ENCODE measurements at regions not wholly inside any gene's neighbourhood (a gene's known extent, or its start where the extent isn't known, plus 50 kb on each side); places are given as distances from the start of the nearest gene placed in this dataset.

DNA sequence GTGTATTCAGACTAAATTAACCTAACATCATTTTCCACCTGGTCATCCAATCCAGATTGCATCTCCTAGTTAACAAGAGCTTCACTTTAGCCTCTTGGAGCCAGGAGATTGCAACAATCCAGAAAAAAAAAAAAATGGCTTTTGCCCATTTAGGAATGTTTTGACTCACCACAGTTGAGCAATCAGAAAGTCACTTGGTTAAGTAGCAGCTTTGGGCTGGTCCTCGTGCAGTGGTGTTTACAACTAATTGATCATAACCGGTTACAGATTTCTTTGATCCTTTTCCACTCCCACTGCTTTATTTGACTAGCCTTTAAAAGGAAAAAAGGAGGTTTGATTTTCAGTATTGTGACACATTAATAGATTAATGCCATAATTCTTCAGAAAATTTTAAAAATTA is 688.8 kb upstream of the CCDC54 start:
- Mint-ChIP-seq H3K27ac (ENCODE audit: unreplicated experiment) (no peak overlapping the region), H3K36me3 (ENCODE audit: low read depth, unreplicated experiment) (no peaks in the 10 kb centered on the region)

DNA sequence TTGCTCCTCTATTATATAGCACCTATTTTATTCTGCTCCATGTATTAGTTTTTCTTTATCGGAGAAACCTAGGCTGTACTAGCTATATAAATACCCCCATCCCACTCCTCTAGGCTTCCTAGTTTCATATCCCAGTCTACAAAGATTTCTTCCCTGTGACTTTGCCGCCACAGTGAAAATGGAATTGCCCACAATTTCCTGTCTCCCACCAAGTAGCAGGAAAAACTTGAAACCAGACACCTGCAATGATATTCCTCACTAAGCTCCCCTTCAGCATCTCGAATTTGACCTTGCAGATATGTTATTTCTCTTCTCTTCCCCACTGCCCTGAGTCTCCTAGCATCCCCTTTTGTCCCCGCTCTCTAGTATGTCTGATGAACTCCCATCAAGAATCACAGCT is 685.8 kb upstream of the CCDC54 start:
- Mint-ChIP-seq H3K4me1 (ENCODE audit: unreplicated experiment) (peaks cover 5% of the 10 kb centered on the region), H3K27me3 (ENCODE audit: unreplicated experiment) (no peaks in the 10 kb centered on the region), H3K9me3 (ENCODE audit: unreplicated experiment) (no peaks in the 10 kb centered on the region), H3K36me3 (ENCODE audit: low read depth, unreplicated experiment) (no peaks in the 10 kb centered on the region), H3K4me3 (ENCODE audit: unreplicated experiment) (no peak overlapping the region), H3K27ac (ENCODE audit: unreplicated experiment) (no peak overlapping the region)
- no peak for DNase-seq (ENCODE audit: low spot score)
- TF ChIP-seq, protein P1, sequence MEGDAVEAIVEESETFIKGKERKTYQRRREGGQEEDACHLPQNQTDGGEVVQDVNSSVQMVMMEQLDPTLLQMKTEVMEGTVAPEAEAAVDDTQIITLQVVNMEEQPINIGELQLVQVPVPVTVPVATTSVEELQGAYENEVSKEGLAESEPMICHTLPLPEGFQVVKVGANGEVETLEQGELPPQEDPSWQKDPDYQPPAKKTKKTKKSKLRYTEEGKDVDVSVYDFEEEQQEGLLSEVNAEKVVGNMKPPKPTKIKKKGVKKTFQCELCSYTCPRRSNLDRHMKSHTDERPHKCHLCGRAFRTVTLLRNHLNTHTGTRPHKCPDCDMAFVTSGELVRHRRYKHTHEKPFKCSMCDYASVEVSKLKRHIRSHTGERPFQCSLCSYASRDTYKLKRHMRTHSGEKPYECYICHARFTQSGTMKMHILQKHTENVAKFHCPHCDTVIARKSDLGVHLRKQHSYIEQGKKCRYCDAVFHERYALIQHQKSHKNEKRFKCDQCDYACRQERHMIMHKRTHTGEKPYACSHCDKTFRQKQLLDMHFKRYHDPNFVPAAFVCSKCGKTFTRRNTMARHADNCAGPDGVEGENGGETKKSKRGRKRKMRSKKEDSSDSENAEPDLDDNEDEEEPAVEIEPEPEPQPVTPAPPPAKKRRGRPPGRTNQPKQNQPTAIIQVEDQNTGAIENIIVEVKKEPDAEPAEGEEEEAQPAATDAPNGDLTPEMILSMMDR (IDR thresholded peaks at IDR 0.05; ENCODE audit: unreplicated experiment), result no peak

More for the DNA sequence above, 688.8 kb upstream of the CCDC54 start:
- no peak for DNase-seq (ENCODE audit: low spot score)
- H3K4me3 Mint-ChIP-seq (ENCODE audit: unreplicated experiment), result no peak overlapping the region
- no peaks in the 10 kb centered on the region for H3K9me3 Mint-ChIP-seq (ENCODE audit: unreplicated experiment)
- TF ChIP-seq, protein P1 (IDR thresholded peaks at IDR 0.05; ENCODE audit: unreplicated experiment), result no peak
- no peaks in the 10 kb centered on the region for H3K27me3 Mint-ChIP-seq (ENCODE audit: unreplicated experiment)
- H3K4me1 Mint-ChIP-seq (ENCODE audit: unreplicated experiment), result peaks cover 5% of the 10 kb centered on the region

DNA sequence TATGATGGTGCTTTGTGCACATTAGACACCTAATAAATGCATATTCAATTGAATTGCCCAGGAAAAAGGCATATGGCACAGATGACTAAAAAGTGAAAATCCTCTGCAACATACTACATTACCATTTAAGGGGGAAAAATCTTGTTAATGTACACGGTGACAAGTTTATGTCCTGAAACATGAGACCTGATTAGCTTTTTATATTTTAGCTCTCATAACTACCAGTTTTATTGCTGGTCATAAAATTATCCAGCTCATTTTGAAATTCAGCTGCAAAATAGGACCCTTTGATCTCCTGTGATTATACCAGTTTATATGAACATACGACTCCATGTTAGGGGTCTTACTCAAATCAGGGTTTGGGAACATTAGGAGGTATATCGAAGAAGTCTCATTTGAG is 684.6 kb upstream of the CCDC54 start:
- Mint-ChIP-seq H3K9me3 (ENCODE audit: unreplicated experiment) (no peaks in the 10 kb centered on the region), H3K36me3 (ENCODE audit: low read depth, unreplicated experiment) (no peaks in the 10 kb centered on the region), H3K4me1 (ENCODE audit: unreplicated experiment) (peaks cover 5% of the 10 kb centered on the region), H3K27me3 (ENCODE audit: unreplicated experiment) (no peaks in the 10 kb centered on the region), H3K27ac (ENCODE audit: unreplicated experiment) (no peak overlapping the region), H3K4me3 (ENCODE audit: unreplicated experiment) (no peak overlapping the region)
- no peak for DNase-seq (ENCODE audit: low spot score)
- TF ChIP-seq, protein P1 (IDR thresholded peaks at IDR 0.05; ENCODE audit: unreplicated experiment), result no peak

DNA sequence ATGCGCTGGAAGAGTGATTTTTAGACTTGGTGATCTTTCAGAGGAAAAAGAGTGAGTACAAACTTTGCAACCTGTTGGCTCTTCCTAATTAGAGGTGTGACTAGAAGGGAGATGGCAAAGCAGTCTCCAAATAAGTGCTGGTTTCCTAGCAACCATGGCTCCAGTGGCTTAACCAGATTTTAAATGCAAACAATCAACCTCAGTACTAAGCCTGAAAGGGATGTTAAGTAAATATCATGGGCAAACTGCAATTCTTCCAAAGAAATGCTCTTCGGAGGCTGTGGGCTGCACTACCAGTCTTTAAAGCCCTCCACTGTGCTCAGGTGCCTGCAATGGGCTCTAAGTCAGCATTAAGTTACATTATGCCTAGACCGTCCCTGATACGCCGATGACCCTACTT is 678.1 kb upstream of the CCDC54 start:
- H3K4me3 Mint-ChIP-seq (ENCODE audit: unreplicated experiment), result no peak overlapping the region
- H3K36me3 Mint-ChIP-seq (ENCODE audit: low read depth, unreplicated experiment), result no peaks in the 10 kb centered on the region
- TF ChIP-seq, protein P1 (IDR thresholded peaks at IDR 0.05; ENCODE audit: unreplicated experiment), result no peak
- H3K9me3 Mint-ChIP-seq (ENCODE audit: unreplicated experiment), result no peaks in the 10 kb centered on the region
- H3K27ac Mint-ChIP-seq (ENCODE audit: unreplicated experiment), result no peak overlapping the region
- H3K4me1 Mint-ChIP-seq (ENCODE audit: unreplicated experiment), result no peaks in the 10 kb centered on the region
- DNase-seq (ENCODE audit: low spot score), result no peak
- H3K27me3 Mint-ChIP-seq (ENCODE audit: unreplicated experiment), result peaks cover 3% of the 10 kb centered on the region

DNA sequence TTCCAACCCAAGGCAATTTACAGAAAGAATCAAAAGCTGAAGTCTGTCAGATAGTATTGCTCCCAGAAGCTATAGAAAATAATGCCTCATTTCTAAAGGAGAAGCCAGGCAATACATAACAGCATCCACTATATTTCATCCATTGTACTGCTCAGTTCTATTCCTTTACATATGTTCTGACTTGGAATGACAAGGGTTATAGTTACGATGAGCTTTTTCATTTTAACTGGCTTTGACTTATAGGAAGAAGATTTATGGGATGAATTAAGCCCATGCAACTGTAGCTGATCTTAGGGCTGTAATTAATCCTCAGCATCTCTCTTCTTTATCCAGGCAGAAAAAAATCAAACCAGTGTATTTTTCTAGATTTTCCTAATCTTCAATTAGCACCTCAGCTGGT is 676.3 kb upstream of the CCDC54 start:
- Mint-ChIP-seq H3K4me1 (ENCODE audit: unreplicated experiment) (no peaks in the 10 kb centered on the region), H3K9me3 (ENCODE audit: unreplicated experiment) (no peaks in the 10 kb centered on the region), H3K27me3 (ENCODE audit: unreplicated experiment) (peaks cover 3% of the 10 kb centered on the region), H3K27ac (ENCODE audit: unreplicated experiment) (no peak overlapping the region), H3K36me3 (ENCODE audit: low read depth, unreplicated experiment) (no peaks in the 10 kb centered on the region), H3K4me3 (ENCODE audit: unreplicated experiment) (no peak overlapping the region)
- TF ChIP-seq, protein P1 (IDR thresholded peaks at IDR 0.05; ENCODE audit: unreplicated experiment), result no peak
- DNase-seq (ENCODE audit: low spot score), result no peak

Data from endothelial cell (in vitro differentiated cells).